Lung (tissue), 11 donors: ENCODE measurements at regions not wholly inside any gene's neighbourhood (a gene's known extent, or its start where the extent isn't known, plus 50 kb on each side); places are given as distances from the start of the nearest gene placed in this dataset.

Experiments
- ATAC-seq: fragments of 200-7000 bp; cut with Tn5 transposase; one replicate; pipeline ENCODE4 v1.9.1; 2020; ENCODE audit warnings: moderate number of reproducible peaks; ENCODE audit not compliant: insufficient read depth, low FRiP score
- DNase-seq, 3 donors: peaks; one replicate each; pipeline ENCODE4 v3.0.0-alpha.2; 2013 to 2017
- H3K27ac ChIP-seq, 2 donors: one replicate each; pipeline ENCODE4 v1.5.1; 2013; ENCODE audit warnings: mild to moderate bottlenecking in 2 of 2, moderate library complexity in 2 of 2, control low read depth in 1 of 2, inconsistent platforms in 1 of 2, low read depth in 1 of 2, low read length in 1 of 2
- H3K27me3 ChIP-seq, 3 donors: one replicate each; pipeline ENCODE4 v1.5.1; 2013; ENCODE audit warnings: low read length in 2 of 3; ENCODE audit not compliant: control insufficient read depth in 3 of 3, insufficient read depth in 3 of 3
- H3K36me3 ChIP-seq, 4 donors: one replicate each; pipeline ENCODE4 v1.5.1; 2013; ENCODE audit warnings: low read length in 4 of 4, mild to moderate bottlenecking in 1 of 4, moderate library complexity in 1 of 4; ENCODE audit not compliant: control insufficient read depth in 4 of 4, insufficient read depth in 4 of 4
- H3K4me1 ChIP-seq, 5 donors: one replicate each; pipeline ENCODE4 v1.5.1; 2013; ENCODE audit warnings: low read length in 5 of 5, mild to moderate bottlenecking in 2 of 5, moderate library complexity in 1 of 5; ENCODE audit not compliant: control insufficient read depth in 5 of 5, insufficient read depth in 5 of 5
- H3K4me3 ChIP-seq: one replicate; pipeline ENCODE4 v1.5.1; 2013; ENCODE audit warnings: mild to moderate bottlenecking, control low read depth, moderate library complexity
- H3K9ac ChIP-seq, 2 donors: one replicate each; pipeline ENCODE4 v1.5.1; 2013; ENCODE audit warnings: low read length in 2 of 2, control low read depth in 1 of 2; ENCODE audit not compliant: insufficient read depth in 1 of 2
- H3K9me3 ChIP-seq, 4 donors: one replicate each; pipeline ENCODE4 v1.5.1; 2013; ENCODE audit warnings: low read length in 3 of 4, mild to moderate bottlenecking in 1 of 4, moderate library complexity in 1 of 4; ENCODE audit not compliant: control insufficient read depth in 4 of 4, insufficient read depth in 3 of 4
- CTCF ChIP-seq: IDR thresholded peaks from 2 replicates; pipeline ENCODE4 v1.5.1; 2012; ENCODE audit warnings: mild to moderate bottlenecking; ENCODE audit errors: control extremely low read depth, extremely low read depth
- WGBS, 2 donors: extraction: QIAGEN DNeasy Blood & Tissue Kit; methylation state at CpG; one replicate each; pipeline ENCODE4 v1.1.7; 2013; 5-methylcytosine and 5-hydroxymethylcytosine counted together
- donor health status: control.
- donor health status: control.
- donor health status: Bipolar disorder and iron deficiency.
- donor health status: healthy.
- donor health status: DM: yes; HTN: yes; CAD: no.

GRCh38 chr1:185397183-185397582 is 80.1 kb upstream of the IVNS1ABP start:
- H3K27me3 ChIP-seq: no peaks in the 10 kb centered on the region
- 96% methylated on average over 4 of the region's 4 CpGs for WGBS, 2 donors
- DNase-seq: no peak
- H3K36me3 ChIP-seq: no peaks in the 10 kb centered on the region
- no peaks in the 10 kb centered on the region for H3K4me1 ChIP-seq
- H3K27ac ChIP-seq: no peak overlapping the region
- no peak for TF ChIP-seq CTCF
- no peak overlapping the region for H3K9ac ChIP-seq
- ATAC-seq: no peak
- no peak overlapping the region for H3K4me3 ChIP-seq
- no peaks in the 10 kb centered on the region for H3K9me3 ChIP-seq

- Histone ChIP-seq H3K36me3 (no peaks in the 10 kb centered on the region), H3K27me3 (no peaks in the 10 kb centered on the region), H3K4me3 (no peak overlapping the region), H3K9me3 (peaks cover 0 to 3% (median 0%) of the 10 kb centered on the region in 4 donors), H3K4me1 (no peaks in the 10 kb centered on the region), H3K9ac (no peak overlapping the region), H3K27ac (no peak overlapping the region)
- no peak for DNase-seq
- 97 to 99% methylated on average over 2 of the region's 2 CpGs for WGBS, 2 donors
- no peak for TF ChIP-seq CTCF
- ATAC-seq: no peak
Measured at GRCh38 chr1:185396126-185396525, 79.1 kb upstream of the IVNS1ABP start.

GRCh38 chr1:185393815-185394214 is 76.8 kb upstream of the IVNS1ABP start:
- DNase-seq (peak in 1 of 3 donors; percentile 43), ATAC-seq (no peak)
- WGBS, 2 donors: 78 to 90% methylated on average over 2 of the region's 2 CpGs
- no peaks in the 10 kb centered on the region for H3K27me3 ChIP-seq
- no peaks in the 10 kb centered on the region for H3K4me1 ChIP-seq
- H3K9ac ChIP-seq: no peak overlapping the region
- TF ChIP-seq CTCF: no peak
- H3K36me3 ChIP-seq: no peaks in the 10 kb centered on the region
- H3K27ac ChIP-seq: no peak overlapping the region
- H3K4me3 ChIP-seq: no peak overlapping the region
- peaks cover 0 to 3% (median 0%) of the 10 kb centered on the region in 4 donors for H3K9me3 ChIP-seq

GRCh38 chr1:185393205-185393604 is 76.2 kb upstream of the IVNS1ABP start:
- Histone ChIP-seq H3K9ac (no peak overlapping the region), H3K4me3 (no peak overlapping the region), H3K36me3 (no peaks in the 10 kb centered on the region), H3K9me3 (peaks cover 0 to 3% (median 0%) of the 10 kb centered on the region in 4 donors), H3K27me3 (no peaks in the 10 kb centered on the region), H3K4me1 (no peaks in the 10 kb centered on the region), H3K27ac (no peak overlapping the region)
- DNase-seq (no peak), ATAC-seq (no peak)
- TF ChIP-seq CTCF: no peak
- 95 to 97% methylated on average over 4 of the region's 4 CpGs for WGBS, 2 donors
